Neuronal stem cell (in vitro differentiated cells): ENCODE measurements at regions not wholly inside any gene's neighbourhood (a gene's known extent, or its start where the extent isn't known, plus 50 kb on each side); places are given as distances from the start of the nearest gene placed in this dataset.
A peak's percentile ranks its signal among the peaks of the same experiment; 100 is the strongest.

Experiments
- DNase-seq: peaks from one replicate; pipeline ENCODE4 v3.0.0-alpha.2; 2013; ENCODE audit warnings: low spot score
- H2AFZ ChIP-seq: one replicate; pipeline ENCODE4 v1.6.1; 2013; ENCODE audit warnings: mild to moderate bottlenecking, low read length, inconsistent platforms
- H2AK5ac ChIP-seq: 2 replicates; pipeline ENCODE4 v1.6.1; 2013; ENCODE audit warnings: low read depth, mild to moderate bottlenecking, inconsistent platforms, low read length, moderate library complexity, mixed read lengths
- H2BK120ac ChIP-seq: 2 replicates; pipeline ENCODE4 v1.6.1; 2013; ENCODE audit warnings: low read depth, mild to moderate bottlenecking, inconsistent platforms, low read length, moderate library complexity, mixed read lengths
- H2BK12ac ChIP-seq: one replicate; pipeline ENCODE4 v1.6.1; 2013; ENCODE audit warnings: low read length, inconsistent platforms
- H2BK15ac ChIP-seq: 2 replicates; pipeline ENCODE4 v1.6.1; 2013; ENCODE audit warnings: mild to moderate bottlenecking, low read length, inconsistent platforms, mixed read lengths
- H2BK5ac ChIP-seq: one replicate; pipeline ENCODE4 v1.6.1; 2013; ENCODE audit warnings: inconsistent platforms, mild to moderate bottlenecking, low read length, moderate library complexity
- H3K14ac ChIP-seq: one replicate; pipeline ENCODE4 v1.6.1; 2013; ENCODE audit warnings: low read length, inconsistent platforms
- H3K18ac ChIP-seq: 2 replicates; pipeline ENCODE4 v1.6.1; 2013; ENCODE audit warnings: low read length, inconsistent platforms
- H3K23ac ChIP-seq: 2 replicates; pipeline ENCODE4 v1.6.1; 2013; ENCODE audit warnings: low read depth, mild to moderate bottlenecking, mixed read lengths, low read length, inconsistent platforms; ENCODE audit not compliant: poor library complexity
- H3K27ac ChIP-seq: replicated peaks from 3 replicates; pipeline ENCODE4 v1.5.1; 2013; ENCODE audit warnings: low read length, inconsistent platforms
- H3K27me3 ChIP-seq, 3 experiments: 2 replicates each; pipeline ENCODE4 v1.6.1; 2013; ENCODE audit warnings: low read length in 3 of 3, mild to moderate bottlenecking in 2 of 3, inconsistent platforms in 1 of 3, low read depth in 1 of 3, mixed read lengths in 1 of 3, moderate library complexity in 1 of 3; ENCODE audit not compliant: control insufficient read depth in 3 of 3, insufficient read depth in 3 of 3
- H3K36me3 ChIP-seq, 2 donors: replicated peaks in 1 of 2; 2 replicates each; pipeline ENCODE4 v1.6.1; 2013; ENCODE audit warnings: low read length in 2 of 2; ENCODE audit not compliant: control insufficient read depth in 2 of 2, insufficient read depth in 2 of 2
- H3K4ac ChIP-seq: 2 replicates; pipeline ENCODE4 v1.6.1; 2013; ENCODE audit warnings: inconsistent platforms, mild to moderate bottlenecking, low read length, moderate library complexity
- H3K4me1 ChIP-seq, 2 donors: 1 replicate in 1 of 2; 2 replicates in 1 of 2; pipeline ENCODE4 v1.6.1; 2013; ENCODE audit warnings: low read length in 2 of 2, low read depth in 1 of 2; ENCODE audit not compliant: control insufficient read depth in 2 of 2, insufficient read depth in 1 of 2
- H3K4me2 ChIP-seq: one replicate; pipeline ENCODE4 v1.6.1; 2013; ENCODE audit warnings: mild to moderate bottlenecking, low read length, inconsistent platforms; ENCODE audit not compliant: insufficient read depth, poor library complexity, severe bottlenecking
- H3K4me3 ChIP-seq, 2 donors: 2 replicates each; pipeline ENCODE4 v1.5.1; 2013; ENCODE audit warnings: low read length in 2 of 2, mild to moderate bottlenecking in 2 of 2, inconsistent platforms in 1 of 2, moderate library complexity in 1 of 2
- H3K79me1 ChIP-seq: one replicate; pipeline ENCODE4 v1.6.1; 2013; ENCODE audit warnings: low read depth, mild to moderate bottlenecking, inconsistent platforms, low read length, moderate library complexity
- H3K9ac ChIP-seq: one replicate; pipeline ENCODE4 v1.6.1; 2013; ENCODE audit warnings: mild to moderate bottlenecking, low read depth, low read length, inconsistent platforms; ENCODE audit not compliant: poor library complexity
- H3K9me3 ChIP-seq, 2 donors: replicated peaks in 1 of 2; 2 replicates each; pipeline versions ENCODE3 to v1.6.1; 2013; ENCODE audit warnings: low read length in 2 of 2, mild to moderate bottlenecking in 2 of 2, inconsistent platforms in 1 of 2, low read depth in 1 of 2, mixed read lengths in 1 of 2, moderate library complexity in 1 of 2; ENCODE audit not compliant: control insufficient read depth in 2 of 2, insufficient read depth in 1 of 2
- H4K8ac ChIP-seq: one replicate; pipeline ENCODE4 v1.6.1; 2013; ENCODE audit warnings: low read depth, mild to moderate bottlenecking, inconsistent platforms, low read length, moderate library complexity
- H4K91ac ChIP-seq: one replicate; pipeline ENCODE4 v1.6.1; 2013; ENCODE audit warnings: low read length, low read depth, mild to moderate bottlenecking, inconsistent platforms; ENCODE audit not compliant: poor library complexity
- WGBS, 2 donors: extraction: QIAGEN DNeasy Blood & Tissue Kit; methylation state at CpG; one replicate each; pipeline ENCODE4 v1.1.7; 2013; ENCODE audit warnings: missing lambda C conversion rate in 2 of 2, mixed read lengths in 1 of 2; ENCODE audit not compliant: insufficient read length in 2 of 2, insufficient replicate concordance in 1 of 2; ENCODE audit errors: extremely low coverage in 2 of 2; 5-methylcytosine and 5-hydroxymethylcytosine counted together

GRCh38 chr13:55483626-55484158 lies 1657.0 kb upstream of the PRR20A start:
- H3K4me3 ChIP-seq, result no peak overlapping the region
- no CpG with 5 or more reads among the region's 3 CpGs for WGBS, 2 donors
- H2AK5ac ChIP-seq, result no peak overlapping the region
- no peak overlapping the region for H2AFZ ChIP-seq
- no peaks in the 10 kb centered on the region for H3K4me1 ChIP-seq
- H3K27me3 ChIP-seq, result no peaks in the 10 kb centered on the region
- H3K9ac ChIP-seq, result no peak overlapping the region
- no peak overlapping the region for H4K91ac ChIP-seq
- no peak overlapping the region for H2BK120ac ChIP-seq
- H4K8ac ChIP-seq, result no peak overlapping the region
- no peak overlapping the region for H2BK5ac ChIP-seq
- H3K4me2 ChIP-seq, result no peak overlapping the region
- H2BK12ac ChIP-seq, result no peak overlapping the region
- no peak overlapping the region for H3K27ac ChIP-seq
- DNase-seq, result no peak
- no peaks in the 10 kb centered on the region for H3K79me1 ChIP-seq
- no peak overlapping the region for H3K4ac ChIP-seq
- H3K36me3 ChIP-seq, result no peaks in the 10 kb centered on the region
- no peak overlapping the region for H2BK15ac ChIP-seq
- H3K23ac ChIP-seq, result no peak overlapping the region
- no peak overlapping the region for H3K14ac ChIP-seq
- H3K18ac ChIP-seq, result no peak overlapping the region
- no peaks in the 10 kb centered on the region for H3K9me3 ChIP-seq

- Histone ChIP-seq H3K14ac (no peak overlapping the region), H3K23ac (no peak overlapping the region), H3K9me3 (no peaks in the 10 kb centered on the region), H4K91ac (no peak overlapping the region), H2BK5ac (no peak overlapping the region), H3K9ac (no peak overlapping the region), H3K27me3 (no peaks in the 10 kb centered on the region), H2BK15ac (no peak overlapping the region), H3K18ac (no peak overlapping the region), H2BK120ac (no peak overlapping the region), H3K4me3 (no peak overlapping the region), H2AFZ (no peak overlapping the region), H2BK12ac (no peak overlapping the region), H3K27ac (no peak overlapping the region), H3K4ac (no peak overlapping the region), H3K79me1 (no peaks in the 10 kb centered on the region), H3K36me3 (no peaks in the 10 kb centered on the region), H3K4me1 (no peaks in the 10 kb centered on the region), H4K8ac (no peak overlapping the region), H3K4me2 (no peak overlapping the region), H2AK5ac (no peak overlapping the region)
- no CpG with 5 or more reads among the region's 3 CpGs for WGBS, 2 donors
- DNase-seq, result no peak
Measured at GRCh38 chr13:55493297-55493696, 1647.4 kb upstream of the PRR20A start.

GRCh38 chr13:55497486-55497885 lies 1643.2 kb upstream of the PRR20A start:
- no peak overlapping the region for H2BK12ac ChIP-seq
- no peak overlapping the region for H4K91ac ChIP-seq
- H2AFZ ChIP-seq, result no peak overlapping the region
- H3K4ac ChIP-seq, result no peak overlapping the region
- H3K4me2 ChIP-seq, result no peak overlapping the region
- no peak overlapping the region for H4K8ac ChIP-seq
- no peak overlapping the region for H3K4me3 ChIP-seq
- no peak overlapping the region for H2BK120ac ChIP-seq
- H2BK15ac ChIP-seq, result no peak overlapping the region
- H3K18ac ChIP-seq, result no peak overlapping the region
- H3K9ac ChIP-seq, result no peak overlapping the region
- no peaks in the 10 kb centered on the region for H3K9me3 ChIP-seq
- DNase-seq, result no peak
- no peak overlapping the region for H3K23ac ChIP-seq
- H3K14ac ChIP-seq, result no peak overlapping the region
- H3K36me3 ChIP-seq, result no peaks in the 10 kb centered on the region
- H2BK5ac ChIP-seq, result no peak overlapping the region
- no peaks in the 10 kb centered on the region for H3K27me3 ChIP-seq
- H2AK5ac ChIP-seq, result no peak overlapping the region
- H3K4me1 ChIP-seq, result no peaks in the 10 kb centered on the region
- no peak overlapping the region for H3K27ac ChIP-seq
- no peaks in the 10 kb centered on the region for H3K79me1 ChIP-seq
- WGBS, 2 donors, result no CpG with 5 or more reads among the region's 3 CpGs

GRCh38 chr13:55500694-55501093 lies 1640.0 kb upstream of the PRR20A start:
- Histone ChIP-seq H3K18ac (peak overlapping the region; percentile 28), H3K4ac (no peak overlapping the region), H3K14ac (no peak overlapping the region), H2AFZ (peak overlapping the region; percentile 24), H2BK5ac (no peak overlapping the region), H3K9ac (no peak overlapping the region), H3K27me3 (no peaks in the 10 kb centered on the region), H3K23ac (no peak overlapping the region), H3K4me3 (no peak overlapping the region), H3K4me1 (no peaks in the 10 kb centered on the region), H2BK120ac (no peak overlapping the region), H3K79me1 (no peaks in the 10 kb centered on the region), H2AK5ac (no peak overlapping the region), H3K27ac (no peak overlapping the region), H4K91ac (no peak overlapping the region), H3K9me3 (peaks cover 0 to 8% of the 10 kb centered on the region in 2 donors), H2BK12ac (no peak overlapping the region), H3K4me2 (no peak overlapping the region), H4K8ac (no peak overlapping the region), H3K36me3 (no peaks in the 10 kb centered on the region), H2BK15ac (no peak overlapping the region)
- WGBS, 2 donors, result no CpG with 5 or more reads among the region's 2 CpGs
- DNase-seq, result no peak
